ENCODE measurements at regions not wholly inside any gene's neighbourhood (a gene's known extent, or its start where the extent isn't known, plus 50 kb on each side); places are given as distances from the start of the nearest gene placed in this dataset.

- Histone ChIP-seq H3K27ac (ENCODE audit: low read depth in 2 of 2, low read length in 2 of 2) (no peak overlapping the region), H3K4me1 (ENCODE audit: control insufficient read depth in 2 of 3, insufficient read depth in 2 of 3, low read depth in 1 of 3, low read length in 3 of 3) (no peaks in the 10 kb centered on the region), H3K36me3 (ENCODE audit: control insufficient read depth in 2 of 3, insufficient read depth in 3 of 3, low read length in 3 of 3) (no peaks in the 10 kb centered on the region), H3K9ac (ENCODE audit: low read length in 3 of 3) (no peak overlapping the region), H3K27me3 (ENCODE audit: control insufficient read depth, insufficient read depth, low read length) (no peaks in the 10 kb centered on the region), H3K9me3 (ENCODE audit: control insufficient read depth in 2 of 3, insufficient read depth in 1 of 3, low read length in 3 of 3) (no peaks in the 10 kb centered on the region), H3K4me3 (ENCODE audit: low read length in 3 of 3) (no peak overlapping the region)
- intact Hi-C loops (cut with DNase I) = no loop called here
- no peak for DNase-seq
- TF ChIP-seq CTCF (IDR thresholded peaks at IDR 0.05; ENCODE audit: borderline replicate concordance, extremely low read depth, insufficient read depth) = no peak
- no peak for FAIRE-seq
These were observed 60.1 kb upstream of the TAGAP start for GRCh38 chr6:159104931-159105330.

- no peak overlapping the region for H3K4me3 ChIP-seq (ENCODE audit: low read length in 3 of 3)
- no peak overlapping the region for H3K9ac ChIP-seq (ENCODE audit: low read length in 3 of 3)
- no peak overlapping the region for H3K27ac ChIP-seq (ENCODE audit: low read depth in 2 of 2, low read length in 2 of 2)
- H3K4me1 ChIP-seq (ENCODE audit: control insufficient read depth in 2 of 3, insufficient read depth in 2 of 3, low read depth in 1 of 3, low read length in 3 of 3) = no peaks in the 10 kb centered on the region
- no peaks in the 10 kb centered on the region for H3K9me3 ChIP-seq (ENCODE audit: control insufficient read depth in 2 of 3, insufficient read depth in 1 of 3, low read length in 3 of 3)
- no peak for FAIRE-seq
- intact Hi-C loops (cut with DNase I) = no loop called here
- peak; percentile 66 to 83 (median 75) for DNase-seq
- peak; percentile 78 for TF ChIP-seq CTCF (IDR thresholded peaks at IDR 0.05; ENCODE audit: borderline replicate concordance, extremely low read depth, insufficient read depth)
- no peaks in the 10 kb centered on the region for H3K27me3 ChIP-seq (ENCODE audit: control insufficient read depth, insufficient read depth, low read length)
- H3K36me3 ChIP-seq (ENCODE audit: control insufficient read depth in 2 of 3, insufficient read depth in 3 of 3, low read length in 3 of 3) = no peaks in the 10 kb centered on the region
These were observed 59.6 kb upstream of the TAGAP start for GRCh38 chr6:159104163-159104925.

GRCh38 chr6:159103396-159104162 is 58.8 kb upstream of the TAGAP start:
- no peaks in the 10 kb centered on the region for H3K9me3 ChIP-seq (ENCODE audit: control insufficient read depth in 2 of 3, insufficient read depth in 1 of 3, low read length in 3 of 3)
- no peaks in the 10 kb centered on the region for H3K27me3 ChIP-seq (ENCODE audit: control insufficient read depth, insufficient read depth, low read length)
- no peaks in the 10 kb centered on the region for H3K36me3 ChIP-seq (ENCODE audit: control insufficient read depth in 2 of 3, insufficient read depth in 3 of 3, low read length in 3 of 3)
- no peak overlapping the region for H3K9ac ChIP-seq (ENCODE audit: low read length in 3 of 3)
- DNase-seq (no peak), FAIRE-seq (no peak)
- H3K4me1 ChIP-seq (ENCODE audit: control insufficient read depth in 2 of 3, insufficient read depth in 2 of 3, low read depth in 1 of 3, low read length in 3 of 3) = peaks cover 0 to 2% (median 0%) of the 10 kb centered on the region in 3 donors
- intact Hi-C loops (cut with DNase I) = no loop called here
- H3K4me3 ChIP-seq (ENCODE audit: low read length in 3 of 3) = no peak overlapping the region
- no peak overlapping the region for H3K27ac ChIP-seq (ENCODE audit: low read depth in 2 of 2, low read length in 2 of 2)
- TF ChIP-seq CTCF (IDR thresholded peaks at IDR 0.05; ENCODE audit: borderline replicate concordance, extremely low read depth, insufficient read depth) = no peak

Measured in kidney (tissue), 13 donors.